HG03460 (cell line): ENCODE measurements at regions not wholly inside any gene's neighbourhood (a gene's known extent, or its start where the extent isn't known, plus 50 kb on each side); places are given as distances from the start of the nearest gene placed in this dataset.

Experiments used
- ATAC-seq: cut with Tn5 transposase; IDR thresholded peaks from one replicate; pipeline ENCODE4 v1.9.1; 2021; ENCODE audit not compliant: unreplicated experiment

- ATAC-seq = no peak
Observed at GRCh38 chr7:136807598-136807997, 60.9 kb upstream of the CHRM2 start.

GRCh38 chr7:136803028-136803427, 65.4 kb upstream of the CHRM2 start:
- ATAC-seq = no peak

- no peak for ATAC-seq
Observed at GRCh38 chr7:136783934-136784333, 84.5 kb upstream of the CHRM2 start.

- no peak for ATAC-seq
Observed at GRCh38 chr7:136741941-136742340, 126.5 kb upstream of the CHRM2 start.

GRCh38 chr7:136728945-136729344, 139.5 kb upstream of the CHRM2 start:
- ATAC-seq = no peak

- ATAC-seq = no peak
Observed at GRCh38 chr7:136726460-136726859, 142.0 kb upstream of the CHRM2 start.

- ATAC-seq = no peak
Observed at GRCh38 chr7:136717910-136718557, 150.4 kb upstream of the CHRM2 start.

- no peak for ATAC-seq
Observed at GRCh38 chr7:136714062-136714461, 154.4 kb upstream of the CHRM2 start.

GRCh38 chr7:136710751-136711150, 157.7 kb upstream of the CHRM2 start:
- no peak for ATAC-seq

- ATAC-seq = no peak
Observed at GRCh38 chr7:136709876-136710275, 158.6 kb upstream of the CHRM2 start.

GRCh38 chr7:136702913-136703312, 165.5 kb upstream of the CHRM2 start:
- no peak for ATAC-seq

- no peak for ATAC-seq
Observed at GRCh38 chr7:136698977-136699376, 169.5 kb upstream of the CHRM2 start.

GRCh38 chr7:136698231-136698630, 170.2 kb upstream of the CHRM2 start:
- no peak for ATAC-seq

GRCh38 chr7:136697271-136697670, 171.2 kb upstream of the CHRM2 start:
- ATAC-seq = no peak

- ATAC-seq = no peak
Observed at GRCh38 chr7:136693166-136694119, 175.0 kb upstream of the CHRM2 start.

- no peak for ATAC-seq
Observed at GRCh38 chr7:136692221-136692620, 176.2 kb upstream of the CHRM2 start.

GRCh38 chr7:136688601-136689000, 179.9 kb upstream of the CHRM2 start:
- ATAC-seq = no peak

- peak; percentile 65 for ATAC-seq
Observed at GRCh38 chr7:136687693-136688322, 180.6 kb upstream of the CHRM2 start.

- no peak for ATAC-seq
Observed at GRCh38 chr7:136685501-136686173, 182.8 kb upstream of the CHRM2 start.

- ATAC-seq = no peak
Observed at GRCh38 chr7:136677471-136678365, 190.7 kb upstream of the CHRM2 start.
